NCI-H446 treated with DMSO at 0.1 percent for 48 hours (cell line): ENCODE measurements at regions not wholly inside any gene's neighbourhood (a gene's known extent, or its start where the extent isn't known, plus 50 kb on each side); places are given as distances from the start of the nearest gene placed in this dataset.

ENCODE experiments used
- DNase-seq: peaks from one replicate; lab custom pipeline; 2025; lab: John Stamatoyannopoulos, UW

GRCh38 chr13:31686670-31687425, 52.5 kb upstream of the RXFP2 start:
- DNase-seq = no peak
